ENCODE measurements at regions not wholly inside any gene's neighbourhood (a gene's known extent, or its start where the extent isn't known, plus 50 kb on each side); places are given as distances from the start of the nearest gene placed in this dataset.

GRCh38 chr7:18126281-18126680 is 98.6 kb upstream of the PRPS1L1 start:
- TF ChIP-seq CTCF (IDR thresholded peaks at IDR 0.05) (no peak), EP300 (IDR thresholded peaks at IDR 0.05) (no peak), POLR2A (IDR thresholded peaks at IDR 0.05) (no peak)

All from tibial nerve (tissue), 4 donors.